Natural killer cell (primary cell): ENCODE measurements at regions not wholly inside any gene's neighbourhood (a gene's known extent, or its start where the extent isn't known, plus 50 kb on each side); places are given as distances from the start of the nearest gene placed in this dataset.

Experiments
- ATAC-seq, 3 donors: fragments of 150-1000 bp in 2 of 3; fragments of 200-7000 bp in 1 of 3; cut with Tn5 transposase; 1 replicate in 1 of 3; 2 replicates in 2 of 3; pipeline ENCODE4 v1.10.0; 2021; ENCODE audit warnings: mild to moderate bottlenecking in 2 of 3, moderate library complexity in 2 of 3
- DNase-seq, 2 donors: peaks; one replicate each; pipeline versions ENCODE4 v3.0.0 to v3.0.0-alpha.2; 2013 to 2021; ENCODE audit warnings: mixed read lengths in 1 of 2
- H3K27ac ChIP-seq: one replicate; pipeline ENCODE4 v1.5.1; 2013; ENCODE audit warnings: mild to moderate bottlenecking, low read length
- H3K27me3 ChIP-seq: one replicate; pipeline ENCODE4 v1.6.1; 2013; ENCODE audit warnings: low read length; ENCODE audit not compliant: control insufficient read depth, insufficient read depth
- H3K36me3 ChIP-seq: one replicate; pipeline ENCODE4 v1.6.1; 2013; ENCODE audit warnings: low read length; ENCODE audit not compliant: control insufficient read depth, insufficient read depth
- H3K4me1 ChIP-seq: one replicate; pipeline ENCODE4 v1.6.1; 2013; ENCODE audit warnings: low read length; ENCODE audit not compliant: control insufficient read depth, insufficient read depth
- H3K4me3 ChIP-seq: one replicate; pipeline ENCODE4 v1.5.1; 2013; ENCODE audit warnings: low read length
- H3K9me3 ChIP-seq: one replicate; pipeline ENCODE4 v1.6.1; 2013; ENCODE audit warnings: low read length; ENCODE audit not compliant: control insufficient read depth, insufficient read depth
- H3K27ac Mint-ChIP-seq, 2 donors: one replicate each; pipeline ENCODE4 v1.8.0; 2022; ENCODE audit warnings: mild to moderate bottlenecking in 2 of 2, mixed read lengths in 2 of 2, moderate library complexity in 1 of 2
- H3K27me3 Mint-ChIP-seq, 2 donors: one replicate each; pipeline ENCODE4 v1.8.0; 2022; ENCODE audit warnings: low read depth in 2 of 2, mixed read lengths in 2 of 2
- H3K36me3 Mint-ChIP-seq: one replicate; pipeline ENCODE4 v1.8.0; 2022; ENCODE audit warnings: mixed read lengths
- H3K4me1 Mint-ChIP-seq, 2 donors: one replicate each; pipeline ENCODE4 v1.8.0; 2022; ENCODE audit warnings: mixed read lengths in 2 of 2
- H3K4me3 Mint-ChIP-seq: one replicate; pipeline ENCODE4 v1.8.0; 2022; ENCODE audit warnings: mild to moderate bottlenecking, moderate library complexity, mixed read lengths
- H3K9me3 Mint-ChIP-seq, 2 donors: one replicate each; pipeline ENCODE4 v1.8.0; 2022; ENCODE audit warnings: mixed read lengths in 2 of 2
- CTCF ChIP-seq: fragments of 200-600 bp; IDR thresholded peaks from one replicate; pipeline ENCODE4 v1.8.0; 2022; ENCODE audit warnings: antibody characterized with exemption
- WGBS: methylation state at CpG from one replicate; pipeline ENCODE4 v1.1.7; 2013; ENCODE audit warnings: missing lambda C conversion rate; ENCODE audit not compliant: insufficient coverage; 5-methylcytosine and 5-hydroxymethylcytosine counted together
- intact Hi-C: fragments of 100-400 bp; cut with micrococcal nuclease; formaldehyde crosslinking; loops from one replicate; pipeline ENCODE4 v1.14.2; 2022

GRCh38 chr20:39349240-39349639 is 387.1 kb downstream of the DHX35 start:
- peaks cover 15% of the 10 kb centered on the region for H3K9me3 ChIP-seq
- Mint-ChIP-seq H3K9me3 (peaks cover 4 to 22% of the 10 kb centered on the region in 2 donors), H3K27me3 (peaks cover 3 to 11% of the 10 kb centered on the region in 2 donors), H3K27ac (no peak overlapping the region), H3K4me1 (no peaks in the 10 kb centered on the region), H3K36me3 (peaks cover 11% of the 10 kb centered on the region), H3K4me3 (no peak overlapping the region)
- H3K36me3 ChIP-seq, result no peaks in the 10 kb centered on the region
- H3K4me3 ChIP-seq, result no peak overlapping the region
- no peak for ATAC-seq
- no peak for DNase-seq
- WGBS, result 90% methylated on average over 4 of the region's 4 CpGs
- intact Hi-C loops, result no loop called here
- H3K27ac ChIP-seq, result no peak overlapping the region
- H3K4me1 ChIP-seq, result no peaks in the 10 kb centered on the region
- H3K27me3 ChIP-seq, result no peaks in the 10 kb centered on the region
- no peak for TF ChIP-seq CTCF

DNA sequence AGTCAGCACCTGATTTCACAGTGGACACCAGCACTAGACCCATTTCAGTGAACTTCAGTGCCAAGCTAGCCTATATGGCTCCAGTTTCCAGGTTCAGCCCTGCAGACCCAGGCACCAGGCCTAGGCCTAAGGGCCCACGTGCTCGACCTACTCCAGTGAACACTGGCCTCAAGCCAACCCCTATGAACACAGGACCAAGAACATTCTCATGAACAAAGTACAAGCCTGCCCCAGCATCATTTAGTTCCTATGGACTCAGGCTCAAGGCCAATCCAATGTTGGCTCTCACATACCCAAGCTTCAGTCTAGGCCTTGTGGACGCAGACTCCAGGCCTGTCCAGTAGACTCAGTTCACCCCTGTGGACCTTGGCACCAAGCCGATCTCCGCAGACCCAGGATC is 385.5 kb downstream of the DHX35 start:
- TF ChIP-seq CTCF, result no peak
- DNase-seq (no peak), ATAC-seq (no peak)
- intact Hi-C loops, result no loop called here
- Histone ChIP-seq H3K4me3 (no peak overlapping the region), H3K9me3 (peaks cover 15% of the 10 kb centered on the region), H3K36me3 (no peaks in the 10 kb centered on the region), H3K27me3 (no peaks in the 10 kb centered on the region), H3K27ac (no peak overlapping the region), H3K4me1 (no peaks in the 10 kb centered on the region)
- no peak overlapping the region for H3K4me3 Mint-ChIP-seq
- H3K27ac Mint-ChIP-seq, result no peak overlapping the region
- WGBS, result 88% methylated on average over 5 of the region's 5 CpGs
- H3K36me3 Mint-ChIP-seq, result peaks cover 11% of the 10 kb centered on the region
- no peaks in the 10 kb centered on the region for H3K4me1 Mint-ChIP-seq
- H3K27me3 Mint-ChIP-seq, result peaks cover 0 to 3% of the 10 kb centered on the region in 2 donors
- H3K9me3 Mint-ChIP-seq, result peaks cover 6 to 22% of the 10 kb centered on the region in 2 donors

DNA sequence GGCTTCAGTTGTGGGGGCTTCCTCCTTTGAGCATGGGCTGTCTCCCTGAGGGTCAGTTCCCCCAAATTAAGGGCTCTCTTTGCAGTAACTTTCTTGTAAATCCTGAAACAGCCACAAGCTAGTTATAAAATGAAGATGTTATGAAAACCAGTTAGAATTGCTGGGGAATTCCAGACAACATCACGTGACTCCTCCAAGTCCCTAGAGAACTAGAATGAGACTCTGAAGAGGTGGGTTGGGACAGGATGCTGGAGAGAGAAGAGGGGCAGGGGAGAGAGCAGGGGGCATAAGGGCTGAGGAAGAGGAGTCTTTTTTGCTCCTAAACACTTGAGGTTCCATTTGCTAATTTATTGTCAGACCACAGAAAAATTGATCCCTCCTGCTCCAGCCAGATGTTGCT is 380.3 kb downstream of the DHX35 start:
- no peak overlapping the region for H3K27ac ChIP-seq
- peaks cover 2 to 6% of the 10 kb centered on the region in 2 donors for H3K9me3 Mint-ChIP-seq
- peaks cover under 1% of the 10 kb centered on the region for H3K9me3 ChIP-seq
- no peak overlapping the region for H3K4me3 Mint-ChIP-seq
- no peak for TF ChIP-seq CTCF
- H3K27me3 ChIP-seq, result no peaks in the 10 kb centered on the region
- H3K27me3 Mint-ChIP-seq, result peaks cover 0 to 3% of the 10 kb centered on the region in 2 donors
- no peaks in the 10 kb centered on the region for H3K4me1 Mint-ChIP-seq
- H3K4me1 ChIP-seq, result no peaks in the 10 kb centered on the region
- DNase-seq, result no peak
- WGBS, result 80% methylated on average over 1 of the region's 1 CpG
- no peak overlapping the region for H3K27ac Mint-ChIP-seq
- ATAC-seq, result no peak
- H3K36me3 Mint-ChIP-seq, result no peaks in the 10 kb centered on the region
- intact Hi-C loops, result no loop called here
- H3K4me3 ChIP-seq, result no peak overlapping the region
- H3K36me3 ChIP-seq, result no peaks in the 10 kb centered on the region
